ENCODE measurements at regions not wholly inside any gene's neighbourhood (a gene's known extent, or its start where the extent isn't known, plus 50 kb on each side); places are given as distances from the start of the nearest gene placed in this dataset.

DNA sequence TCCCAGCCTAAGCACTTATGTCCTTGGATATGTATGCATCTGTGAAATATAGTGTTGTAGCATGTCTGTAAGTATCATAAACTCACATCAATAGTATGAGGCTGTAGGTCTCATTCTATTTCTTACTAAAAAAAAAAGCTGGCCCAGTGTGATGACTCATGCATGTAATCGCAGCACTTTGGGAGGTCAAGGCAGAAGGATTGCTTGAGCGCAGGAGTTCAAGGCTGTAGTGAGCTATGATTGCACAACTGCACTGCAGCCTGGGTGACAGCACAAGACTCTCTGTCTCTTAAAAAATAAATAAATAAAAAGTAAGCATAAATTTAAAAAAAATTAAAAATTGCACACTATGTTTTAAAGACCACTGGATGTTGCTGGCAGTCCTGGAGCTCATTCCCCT lies 79.1 kb upstream of the SPATA13 start:
- H3K27me3 ChIP-seq (ENCODE audit: insufficient read depth, low read length), result no peaks in the 10 kb centered on the region; the same call in 1 of the 2 replicates
- H3K27ac ChIP-seq (ENCODE audit: low read depth, low read length), result no peak overlapping the region
- no peaks in the 10 kb centered on the region for H3K36me3 ChIP-seq (ENCODE audit: insufficient read depth, low read length)
- no peak overlapping the region for H2AFZ ChIP-seq (ENCODE audit: low read length, unreplicated experiment)
- H3K4me3 ChIP-seq (ENCODE audit: low read depth, low read length), result no peak overlapping the region
- no peaks in the 10 kb centered on the region for H3K79me2 ChIP-seq (ENCODE audit: control insufficient read depth, insufficient read depth, low read length, unreplicated experiment)
- peaks cover 1% of the 10 kb centered on the region for H3K4me1 ChIP-seq (ENCODE audit: control insufficient read depth, insufficient read depth, low read length, unreplicated experiment)

GRCh38 chr13:24083141-24083540 lies 77.4 kb upstream of the SPATA13 start:
- H3K79me2 ChIP-seq (ENCODE audit: control insufficient read depth, insufficient read depth, low read length, unreplicated experiment), result no peaks in the 10 kb centered on the region
- H2AFZ ChIP-seq (ENCODE audit: low read length, unreplicated experiment), result no peak overlapping the region
- H3K36me3 ChIP-seq (ENCODE audit: insufficient read depth, low read length), result no peaks in the 10 kb centered on the region
- no peak overlapping the region for H3K4me3 ChIP-seq (ENCODE audit: low read depth, low read length)
- no peaks in the 10 kb centered on the region; the same call in 1 of the 2 replicates for H3K27me3 ChIP-seq (ENCODE audit: insufficient read depth, low read length)
- H3K27ac ChIP-seq (ENCODE audit: low read depth, low read length), result no peak overlapping the region
- H3K4me1 ChIP-seq (ENCODE audit: control insufficient read depth, insufficient read depth, low read length, unreplicated experiment), result no peaks in the 10 kb centered on the region

GRCh38 chr13:24083722-24084421 lies 76.6 kb upstream of the SPATA13 start:
- H3K27ac ChIP-seq (ENCODE audit: low read depth, low read length), result no peak overlapping the region
- no peaks in the 10 kb centered on the region; the same call in 1 of the 2 replicates for H3K27me3 ChIP-seq (ENCODE audit: insufficient read depth, low read length)
- H3K79me2 ChIP-seq (ENCODE audit: control insufficient read depth, insufficient read depth, low read length, unreplicated experiment), result no peaks in the 10 kb centered on the region
- no peaks in the 10 kb centered on the region for H3K36me3 ChIP-seq (ENCODE audit: insufficient read depth, low read length)
- H3K4me1 ChIP-seq (ENCODE audit: control insufficient read depth, insufficient read depth, low read length, unreplicated experiment), result no peaks in the 10 kb centered on the region
- H2AFZ ChIP-seq (ENCODE audit: low read length, unreplicated experiment), result no peak overlapping the region
- H3K4me3 ChIP-seq (ENCODE audit: low read depth, low read length), result no peak overlapping the region

DNA sequence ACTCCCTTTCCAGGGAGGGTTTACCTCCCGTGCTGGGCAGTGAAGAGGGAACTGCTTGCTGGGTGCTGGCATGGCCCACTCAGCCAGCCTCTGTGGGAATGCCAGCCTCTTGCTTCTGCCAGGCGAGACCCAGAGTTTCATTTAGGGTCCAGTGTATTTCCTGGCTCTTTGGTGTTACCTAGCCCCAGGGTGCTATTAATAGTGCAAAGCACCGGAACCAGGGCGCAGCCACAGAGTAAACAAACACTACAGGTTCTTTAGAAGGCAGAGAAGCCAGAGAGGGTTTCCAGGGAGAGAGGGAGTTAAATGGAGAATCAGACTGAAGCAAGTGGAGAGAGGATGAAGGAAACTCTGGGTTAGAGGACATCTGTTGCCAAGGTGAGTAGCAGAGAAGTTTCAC lies 74.9 kb upstream of the SPATA13 start:
- H3K4me3 ChIP-seq (ENCODE audit: low read depth, low read length), result no peak overlapping the region

GRCh38 chr13:24086642-24087041 lies 73.9 kb upstream of the SPATA13 start:
- H3K4me3 ChIP-seq (ENCODE audit: low read depth, low read length), result no peak overlapping the region
- no peaks in the 10 kb centered on the region for H3K36me3 ChIP-seq (ENCODE audit: insufficient read depth, low read length)
- H3K79me2 ChIP-seq (ENCODE audit: control insufficient read depth, insufficient read depth, low read length, unreplicated experiment), result no peaks in the 10 kb centered on the region
- no peaks in the 10 kb centered on the region for H3K4me1 ChIP-seq (ENCODE audit: control insufficient read depth, insufficient read depth, low read length, unreplicated experiment)
- no peak overlapping the region for H2AFZ ChIP-seq (ENCODE audit: low read length, unreplicated experiment)
- no peak overlapping the region for H3K27ac ChIP-seq (ENCODE audit: low read depth, low read length)
- H3K27me3 ChIP-seq (ENCODE audit: insufficient read depth, low read length), result no peaks in the 10 kb centered on the region; the same call in 1 of the 2 replicates

More for the DNA sequence above, 74.9 kb upstream of the SPATA13 start:
- H3K36me3 ChIP-seq (ENCODE audit: insufficient read depth, low read length), result no peaks in the 10 kb centered on the region
- no peaks in the 10 kb centered on the region; the same call in 1 of the 2 replicates for H3K27me3 ChIP-seq (ENCODE audit: insufficient read depth, low read length)
- no peak overlapping the region for H3K27ac ChIP-seq (ENCODE audit: low read depth, low read length)
- no peaks in the 10 kb centered on the region for H3K4me1 ChIP-seq (ENCODE audit: control insufficient read depth, insufficient read depth, low read length, unreplicated experiment)
- no peaks in the 10 kb centered on the region for H3K79me2 ChIP-seq (ENCODE audit: control insufficient read depth, insufficient read depth, low read length, unreplicated experiment)
- no peak overlapping the region for H2AFZ ChIP-seq (ENCODE audit: low read length, unreplicated experiment)

DNA sequence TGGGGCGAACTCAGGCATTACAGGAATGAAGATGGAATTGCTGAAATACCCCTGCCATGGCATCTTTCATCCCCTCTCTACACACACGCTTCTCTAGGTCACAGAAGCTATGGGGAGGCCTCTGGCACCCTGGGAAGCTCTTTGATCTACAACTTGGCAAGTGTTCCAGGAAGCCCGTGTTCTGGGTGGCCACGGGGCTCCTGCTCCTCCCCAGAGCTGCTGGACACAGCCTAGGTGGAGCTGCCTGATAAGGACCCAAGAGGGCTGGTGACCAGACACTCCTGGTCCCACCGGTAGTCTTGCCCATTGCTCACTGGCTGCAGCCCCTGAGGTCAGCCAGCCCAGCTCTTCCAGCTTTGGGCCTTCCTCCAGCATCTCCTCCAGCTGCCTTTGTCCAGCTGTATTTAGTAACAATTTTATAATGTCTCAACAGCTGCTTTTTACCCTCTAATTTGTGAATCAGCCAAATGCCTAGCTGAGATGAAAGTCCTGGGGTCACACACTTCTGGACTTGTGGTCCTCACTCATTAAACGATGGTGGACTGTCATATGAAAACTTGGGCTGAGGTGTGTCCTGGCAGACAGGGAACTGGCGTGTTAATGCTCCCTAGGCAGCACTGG lies 72.8 kb upstream of the SPATA13 start:
- Histone ChIP-seq H3K79me2 (ENCODE audit: control insufficient read depth, insufficient read depth, low read length, unreplicated experiment) (no peaks in the 10 kb centered on the region), H2AFZ (ENCODE audit: low read length, unreplicated experiment) (no peak overlapping the region), H3K4me1 (ENCODE audit: control insufficient read depth, insufficient read depth, low read length, unreplicated experiment) (no peaks in the 10 kb centered on the region), H3K27me3 (ENCODE audit: insufficient read depth, low read length) (no peaks in the 10 kb centered on the region; the same call in 1 of the 2 replicates), H3K36me3 (ENCODE audit: insufficient read depth, low read length) (no peaks in the 10 kb centered on the region), H3K4me3 (ENCODE audit: low read depth, low read length) (no peak overlapping the region), H3K27ac (ENCODE audit: low read depth, low read length) (no peak overlapping the region)

DNA sequence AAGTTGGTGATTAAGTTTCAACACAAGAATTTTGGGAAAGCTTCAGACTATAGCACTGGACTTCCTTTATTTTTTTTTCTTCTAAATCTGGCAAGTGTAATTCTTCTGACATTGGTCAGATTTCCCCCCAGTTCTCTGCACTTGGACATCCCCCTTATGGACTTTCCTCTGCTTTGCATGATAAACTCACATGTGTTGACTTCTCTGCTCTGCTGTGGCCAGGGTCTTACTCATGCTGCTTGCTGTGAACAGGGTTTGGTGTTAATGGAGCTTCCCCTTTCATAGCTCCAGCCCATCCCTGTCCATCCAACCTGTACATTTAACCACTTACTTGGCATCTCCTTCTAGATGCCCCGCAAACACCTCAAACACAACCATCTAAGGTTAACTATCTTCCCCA lies 70.5 kb upstream of the SPATA13 start:
- H2AFZ ChIP-seq (ENCODE audit: low read length, unreplicated experiment), result no peak overlapping the region
- H3K36me3 ChIP-seq (ENCODE audit: insufficient read depth, low read length), result no peaks in the 10 kb centered on the region
- H3K27ac ChIP-seq (ENCODE audit: low read depth, low read length), result no peak overlapping the region
- no peaks in the 10 kb centered on the region for H3K79me2 ChIP-seq (ENCODE audit: control insufficient read depth, insufficient read depth, low read length, unreplicated experiment)
- no peaks in the 10 kb centered on the region for H3K4me1 ChIP-seq (ENCODE audit: control insufficient read depth, insufficient read depth, low read length, unreplicated experiment)
- no peaks in the 10 kb centered on the region; the same call in 1 of the 2 replicates for H3K27me3 ChIP-seq (ENCODE audit: insufficient read depth, low read length)
- no peak overlapping the region for H3K4me3 ChIP-seq (ENCODE audit: low read depth, low read length)

DNA sequence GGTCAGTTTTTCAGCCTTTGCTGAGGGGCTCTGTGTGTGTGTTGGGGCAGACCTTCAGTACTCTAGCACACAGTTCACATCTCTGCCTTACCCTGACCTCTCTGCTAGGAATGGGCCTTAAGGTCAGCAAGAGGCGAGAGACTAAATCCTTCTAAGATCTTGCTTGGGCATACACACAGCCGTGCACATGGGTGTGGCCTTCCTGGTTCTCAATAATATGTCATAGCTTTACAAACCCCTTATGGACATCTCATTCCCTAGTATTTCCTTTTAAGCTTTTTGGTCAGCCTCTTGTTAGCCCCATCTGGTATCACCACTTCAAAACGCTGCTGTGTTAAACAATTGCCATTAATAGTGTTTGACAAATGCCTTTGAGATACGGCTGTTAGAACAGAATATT lies 69.4 kb upstream of the SPATA13 start:
- Histone ChIP-seq H3K79me2 (ENCODE audit: control insufficient read depth, insufficient read depth, low read length, unreplicated experiment) (no peaks in the 10 kb centered on the region), H3K4me3 (ENCODE audit: low read depth, low read length) (no peak overlapping the region), H3K27ac (ENCODE audit: low read depth, low read length) (no peak overlapping the region), H3K4me1 (ENCODE audit: control insufficient read depth, insufficient read depth, low read length, unreplicated experiment) (no peaks in the 10 kb centered on the region), H2AFZ (ENCODE audit: low read length, unreplicated experiment) (no peak overlapping the region), H3K36me3 (ENCODE audit: insufficient read depth, low read length) (no peaks in the 10 kb centered on the region), H3K27me3 (ENCODE audit: insufficient read depth, low read length) (no peaks in the 10 kb centered on the region)

GRCh38 chr13:24092108-24092507 lies 68.4 kb upstream of the SPATA13 start:
- H3K27ac ChIP-seq (ENCODE audit: low read depth, low read length), result no peak overlapping the region
- H3K79me2 ChIP-seq (ENCODE audit: control insufficient read depth, insufficient read depth, low read length, unreplicated experiment), result no peaks in the 10 kb centered on the region
- no peak overlapping the region for H2AFZ ChIP-seq (ENCODE audit: low read length, unreplicated experiment)
- H3K4me1 ChIP-seq (ENCODE audit: control insufficient read depth, insufficient read depth, low read length, unreplicated experiment), result no peaks in the 10 kb centered on the region
- no peak overlapping the region for H3K4me3 ChIP-seq (ENCODE audit: low read depth, low read length)
- no peaks in the 10 kb centered on the region for H3K27me3 ChIP-seq (ENCODE audit: insufficient read depth, low read length)
- no peaks in the 10 kb centered on the region for H3K36me3 ChIP-seq (ENCODE audit: insufficient read depth, low read length)

GRCh38 chr13:24093047-24093446 lies 67.5 kb upstream of the SPATA13 start:
- no peak overlapping the region for H3K4me3 ChIP-seq (ENCODE audit: low read depth, low read length)
- H3K27me3 ChIP-seq (ENCODE audit: insufficient read depth, low read length), result no peaks in the 10 kb centered on the region
- H2AFZ ChIP-seq (ENCODE audit: low read length, unreplicated experiment), result no peak overlapping the region
- no peaks in the 10 kb centered on the region for H3K4me1 ChIP-seq (ENCODE audit: control insufficient read depth, insufficient read depth, low read length, unreplicated experiment)
- no peak overlapping the region for H3K27ac ChIP-seq (ENCODE audit: low read depth, low read length)
- H3K79me2 ChIP-seq (ENCODE audit: control insufficient read depth, insufficient read depth, low read length, unreplicated experiment), result no peaks in the 10 kb centered on the region
- no peaks in the 10 kb centered on the region for H3K36me3 ChIP-seq (ENCODE audit: insufficient read depth, low read length)

- H2AFZ ChIP-seq (ENCODE audit: low read length, unreplicated experiment), result no peak overlapping the region
- H3K27ac ChIP-seq (ENCODE audit: low read depth, low read length), result no peak overlapping the region
- no peak overlapping the region for H3K4me3 ChIP-seq (ENCODE audit: low read depth, low read length)
Observed at GRCh38 chr13:24096659-24097058, 63.9 kb upstream of the SPATA13 start.

More at GRCh38 chr13:24096659-24097058, 63.9 kb upstream of the SPATA13 start:
- Histone ChIP-seq H3K79me2 (ENCODE audit: control insufficient read depth, insufficient read depth, low read length, unreplicated experiment) (no peaks in the 10 kb centered on the region), H3K27me3 (ENCODE audit: insufficient read depth, low read length) (0 out of 2 replicates have a peak, but pooled peaks cover 2% of the 10 kb centered on the region), H3K4me1 (ENCODE audit: control insufficient read depth, insufficient read depth, low read length, unreplicated experiment) (no peaks in the 10 kb centered on the region), H3K36me3 (ENCODE audit: insufficient read depth, low read length) (no peaks in the 10 kb centered on the region)

Measured in ACC112 (cell line).